ENCODE measurements at regions not wholly inside any gene's neighbourhood (a gene's known extent, or its start where the extent isn't known, plus 50 kb on each side); places are given as distances from the start of the nearest gene placed in this dataset.

GRCh38 chr14:87581298-87581697, 411.7 kb downstream of the GALC start:
- Histone ChIP-seq H3K36me3 (ENCODE audit: control insufficient read depth in 1 of 2, insufficient read depth in 2 of 2, low read length in 2 of 2) (no peaks in the 10 kb centered on the region), H3K4me3 (ENCODE audit: low read depth in 1 of 2, low read length in 2 of 2) (no peak overlapping the region), H3K27me3 (ENCODE audit: low read depth, low read length) (no peaks in the 10 kb centered on the region), H3K9me3 (ENCODE audit: control insufficient read depth in 1 of 2, low read length in 2 of 2) (no peaks in the 10 kb centered on the region), H3K4me1 (ENCODE audit: control insufficient read depth in 1 of 2, insufficient read depth in 2 of 2, low read length in 2 of 2) (no peaks in the 10 kb centered on the region), H3K27ac (ENCODE audit: low read length) (no peak overlapping the region)

GRCh38 chr14:87579036-87579435, 413.9 kb downstream of the GALC start:
- H3K36me3 ChIP-seq (ENCODE audit: control insufficient read depth in 1 of 2, insufficient read depth in 2 of 2, low read length in 2 of 2): no peaks in the 10 kb centered on the region
- no peaks in the 10 kb centered on the region for H3K27me3 ChIP-seq (ENCODE audit: low read depth, low read length)

GRCh38 chr14:87575378-87575777, 417.6 kb downstream of the GALC start:
- H3K9me3 ChIP-seq (ENCODE audit: control insufficient read depth in 1 of 2, low read length in 2 of 2): no peaks in the 10 kb centered on the region
- no peaks in the 10 kb centered on the region for H3K27me3 ChIP-seq (ENCODE audit: low read depth, low read length)
- H3K4me3 ChIP-seq (ENCODE audit: low read depth in 1 of 2, low read length in 2 of 2): no peak overlapping the region

More at GRCh38 chr14:87579036-87579435, 413.9 kb downstream of the GALC start:
- no peaks in the 10 kb centered on the region for H3K9me3 ChIP-seq (ENCODE audit: control insufficient read depth in 1 of 2, low read length in 2 of 2)
- no peak overlapping the region for H3K27ac ChIP-seq (ENCODE audit: low read length)
- no peaks in the 10 kb centered on the region for H3K4me1 ChIP-seq (ENCODE audit: control insufficient read depth in 1 of 2, insufficient read depth in 2 of 2, low read length in 2 of 2)
- no peak overlapping the region for H3K4me3 ChIP-seq (ENCODE audit: low read depth in 1 of 2, low read length in 2 of 2)

GRCh38 chr14:87573591-87573990, 419.4 kb downstream of the GALC start:
- H3K27ac ChIP-seq (ENCODE audit: low read length): no peak overlapping the region
- no peaks in the 10 kb centered on the region for H3K9me3 ChIP-seq (ENCODE audit: control insufficient read depth in 1 of 2, low read length in 2 of 2)
- H3K27me3 ChIP-seq (ENCODE audit: low read depth, low read length): no peaks in the 10 kb centered on the region
- H3K4me3 ChIP-seq (ENCODE audit: low read depth in 1 of 2, low read length in 2 of 2): no peak overlapping the region
- no peaks in the 10 kb centered on the region for H3K36me3 ChIP-seq (ENCODE audit: control insufficient read depth in 1 of 2, insufficient read depth in 2 of 2, low read length in 2 of 2)
- H3K4me1 ChIP-seq (ENCODE audit: control insufficient read depth in 1 of 2, insufficient read depth in 2 of 2, low read length in 2 of 2): no peaks in the 10 kb centered on the region

More at GRCh38 chr14:87575378-87575777, 417.6 kb downstream of the GALC start:
- Histone ChIP-seq H3K36me3 (ENCODE audit: control insufficient read depth in 1 of 2, insufficient read depth in 2 of 2, low read length in 2 of 2) (no peaks in the 10 kb centered on the region), H3K27ac (ENCODE audit: low read length) (no peak overlapping the region), H3K4me1 (ENCODE audit: control insufficient read depth in 1 of 2, insufficient read depth in 2 of 2, low read length in 2 of 2) (no peaks in the 10 kb centered on the region)

GRCh38 chr14:87567618-87568295, 425.2 kb downstream of the GALC start:
- Histone ChIP-seq H3K27me3 (ENCODE audit: low read depth, low read length) (no peaks in the 10 kb centered on the region), H3K36me3 (ENCODE audit: control insufficient read depth in 1 of 2, insufficient read depth in 2 of 2, low read length in 2 of 2) (no peaks in the 10 kb centered on the region), H3K4me1 (ENCODE audit: control insufficient read depth in 1 of 2, insufficient read depth in 2 of 2, low read length in 2 of 2) (no peaks in the 10 kb centered on the region), H3K4me3 (ENCODE audit: low read depth in 1 of 2, low read length in 2 of 2) (no peak overlapping the region), H3K27ac (ENCODE audit: low read length) (no peak overlapping the region), H3K9me3 (ENCODE audit: control insufficient read depth in 1 of 2, low read length in 2 of 2) (no peaks in the 10 kb centered on the region)

- Histone ChIP-seq H3K27me3 (ENCODE audit: low read depth, low read length) (no peaks in the 10 kb centered on the region), H3K36me3 (ENCODE audit: control insufficient read depth in 1 of 2, insufficient read depth in 2 of 2, low read length in 2 of 2) (no peaks in the 10 kb centered on the region), H3K27ac (ENCODE audit: low read length) (no peak overlapping the region), H3K4me1 (ENCODE audit: control insufficient read depth in 1 of 2, insufficient read depth in 2 of 2, low read length in 2 of 2) (no peaks in the 10 kb centered on the region), H3K9me3 (ENCODE audit: control insufficient read depth in 1 of 2, low read length in 2 of 2) (no peaks in the 10 kb centered on the region), H3K4me3 (ENCODE audit: low read depth in 1 of 2, low read length in 2 of 2) (no peak overlapping the region)
Measured at GRCh38 chr14:87566991-87567390, 426.0 kb downstream of the GALC start.

- H3K9me3 ChIP-seq (ENCODE audit: control insufficient read depth in 1 of 2, low read length in 2 of 2): peaks cover 0 to 11% of the 10 kb centered on the region in 2 donors
Measured at GRCh38 chr14:87547536-87547935, 445.4 kb downstream of the GALC start.

GRCh38 chr14:87542288-87542687, 450.7 kb downstream of the GALC start:
- H3K9me3 ChIP-seq (ENCODE audit: control insufficient read depth in 1 of 2, low read length in 2 of 2): peaks cover 0 to 3% of the 10 kb centered on the region in 2 donors
- no peaks in the 10 kb centered on the region for H3K27me3 ChIP-seq (ENCODE audit: low read depth, low read length)
- no peak overlapping the region for H3K27ac ChIP-seq (ENCODE audit: low read length)
- H3K4me1 ChIP-seq (ENCODE audit: control insufficient read depth in 1 of 2, insufficient read depth in 2 of 2, low read length in 2 of 2): no peaks in the 10 kb centered on the region
- H3K36me3 ChIP-seq (ENCODE audit: control insufficient read depth in 1 of 2, insufficient read depth in 2 of 2, low read length in 2 of 2): no peaks in the 10 kb centered on the region
- no peak overlapping the region for H3K4me3 ChIP-seq (ENCODE audit: low read depth in 1 of 2, low read length in 2 of 2)

More at GRCh38 chr14:87547536-87547935, 445.4 kb downstream of the GALC start:
- H3K4me1 ChIP-seq (ENCODE audit: control insufficient read depth in 1 of 2, insufficient read depth in 2 of 2, low read length in 2 of 2): no peaks in the 10 kb centered on the region
- no peak overlapping the region for H3K27ac ChIP-seq (ENCODE audit: low read length)
- no peaks in the 10 kb centered on the region for H3K36me3 ChIP-seq (ENCODE audit: control insufficient read depth in 1 of 2, insufficient read depth in 2 of 2, low read length in 2 of 2)
- no peak overlapping the region for H3K4me3 ChIP-seq (ENCODE audit: low read depth in 1 of 2, low read length in 2 of 2)
- H3K27me3 ChIP-seq (ENCODE audit: low read depth, low read length): no peaks in the 10 kb centered on the region

GRCh38 chr14:87540339-87540738, 452.6 kb downstream of the GALC start:
- Histone ChIP-seq H3K36me3 (ENCODE audit: control insufficient read depth in 1 of 2, insufficient read depth in 2 of 2, low read length in 2 of 2) (no peaks in the 10 kb centered on the region), H3K4me3 (ENCODE audit: low read depth in 1 of 2, low read length in 2 of 2) (no peak overlapping the region), H3K27me3 (ENCODE audit: low read depth, low read length) (no peaks in the 10 kb centered on the region), H3K27ac (ENCODE audit: low read length) (no peak overlapping the region), H3K9me3 (ENCODE audit: control insufficient read depth in 1 of 2, low read length in 2 of 2) (peaks cover 0 to 3% of the 10 kb centered on the region in 2 donors), H3K4me1 (ENCODE audit: control insufficient read depth in 1 of 2, insufficient read depth in 2 of 2, low read length in 2 of 2) (no peaks in the 10 kb centered on the region)

GRCh38 chr14:87529081-87529480, 463.9 kb downstream of the GALC start:
- no peak overlapping the region for H3K4me3 ChIP-seq (ENCODE audit: low read depth in 1 of 2, low read length in 2 of 2)
- no peaks in the 10 kb centered on the region for H3K9me3 ChIP-seq (ENCODE audit: control insufficient read depth in 1 of 2, low read length in 2 of 2)
- H3K4me1 ChIP-seq (ENCODE audit: control insufficient read depth in 1 of 2, insufficient read depth in 2 of 2, low read length in 2 of 2): no peaks in the 10 kb centered on the region
- H3K36me3 ChIP-seq (ENCODE audit: control insufficient read depth in 1 of 2, insufficient read depth in 2 of 2, low read length in 2 of 2): no peaks in the 10 kb centered on the region
- H3K27ac ChIP-seq (ENCODE audit: low read length): no peak overlapping the region
- H3K27me3 ChIP-seq (ENCODE audit: low read depth, low read length): no peaks in the 10 kb centered on the region

- no peaks in the 10 kb centered on the region for H3K9me3 ChIP-seq (ENCODE audit: control insufficient read depth in 1 of 2, low read length in 2 of 2)
- H3K27me3 ChIP-seq (ENCODE audit: low read depth, low read length): no peaks in the 10 kb centered on the region
- no peaks in the 10 kb centered on the region for H3K36me3 ChIP-seq (ENCODE audit: control insufficient read depth in 1 of 2, insufficient read depth in 2 of 2, low read length in 2 of 2)
- H3K4me3 ChIP-seq (ENCODE audit: low read depth in 1 of 2, low read length in 2 of 2): no peak overlapping the region
- H3K4me1 ChIP-seq (ENCODE audit: control insufficient read depth in 1 of 2, insufficient read depth in 2 of 2, low read length in 2 of 2): no peaks in the 10 kb centered on the region
- H3K27ac ChIP-seq (ENCODE audit: low read length): no peak overlapping the region
Measured at GRCh38 chr14:87526731-87527130, 466.3 kb downstream of the GALC start.

GRCh38 chr14:87524011-87524410, 469.0 kb downstream of the GALC start:
- H3K27me3 ChIP-seq (ENCODE audit: low read depth, low read length): no peaks in the 10 kb centered on the region
- H3K4me3 ChIP-seq (ENCODE audit: low read depth in 1 of 2, low read length in 2 of 2): no peak overlapping the region
- no peaks in the 10 kb centered on the region for H3K4me1 ChIP-seq (ENCODE audit: control insufficient read depth in 1 of 2, insufficient read depth in 2 of 2, low read length in 2 of 2)
- no peak overlapping the region for H3K27ac ChIP-seq (ENCODE audit: low read length)
- no peaks in the 10 kb centered on the region for H3K9me3 ChIP-seq (ENCODE audit: control insufficient read depth in 1 of 2, low read length in 2 of 2)
- H3K36me3 ChIP-seq (ENCODE audit: control insufficient read depth in 1 of 2, insufficient read depth in 2 of 2, low read length in 2 of 2): no peaks in the 10 kb centered on the region

All from muscle layer of duodenum (tissue), 2 donors.